GM11168 (cell line): ENCODE measurements at regions not wholly inside any gene's neighbourhood (a gene's known extent, or its start where the extent isn't known, plus 50 kb on each side); places are given as distances from the start of the nearest gene placed in this dataset.
"Not testable (repeated sequence)": the region's sequence is repeated elsewhere in the genome, so short reads cannot be mapped to it uniquely, and the experiment has no call there.

Source experiments
- in situ Hi-C: fragments of 300-500 bp; cut with MboI; formaldehyde crosslinking; loops from one replicate; pipeline ENCODE4 v1.12.0; 2022; ENCODE audit warnings: low sequenced_read_pairs; ENCODE audit not compliant: unreplicated experiment

- in situ Hi-C loops: loop anchor here (5.0 kb wide), 1 partner anchor 180 kb away; no protein-coding TSS in a partner anchor
Observed at GRCh38 chr2:8231902-8232301, 450.0 kb upstream of the ID2 start.

DNA sequence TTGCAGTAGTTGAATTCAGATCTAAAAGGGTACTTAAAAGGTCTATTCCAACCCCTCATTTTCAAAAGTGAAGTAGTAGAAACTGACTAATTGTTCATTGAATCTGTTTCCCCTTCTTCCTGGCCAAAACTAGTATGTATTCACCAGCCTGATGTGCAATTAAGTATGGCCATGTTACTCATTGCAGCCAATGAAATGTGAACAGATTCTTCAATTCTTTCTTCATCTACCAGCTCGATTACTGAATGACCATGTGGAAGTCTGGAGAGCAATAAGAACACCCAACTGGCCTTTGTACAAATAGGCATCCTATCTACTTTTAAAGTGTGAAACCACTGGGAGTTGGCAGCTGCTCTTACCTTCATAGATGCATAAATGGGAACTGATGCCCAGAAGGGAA, 449.0 kb upstream of the ID2 start:
- in situ Hi-C loops: loop anchor here (5.0 kb wide), 1 partner anchor 179 kb away; no protein-coding TSS in a partner anchor

GRCh38 chr2:8234253-8234652, 447.6 kb upstream of the ID2 start:
- in situ Hi-C loops: loop anchor here (5.0 kb wide), 1 partner anchor 178 kb away; no protein-coding TSS in a partner anchor

- in situ Hi-C loops: loop anchor here (5.0 kb wide), 1 partner anchor 177 kb away; no protein-coding TSS in a partner anchor
Observed at GRCh38 chr2:8234757-8235374, 447.0 kb upstream of the ID2 start.

DNA sequence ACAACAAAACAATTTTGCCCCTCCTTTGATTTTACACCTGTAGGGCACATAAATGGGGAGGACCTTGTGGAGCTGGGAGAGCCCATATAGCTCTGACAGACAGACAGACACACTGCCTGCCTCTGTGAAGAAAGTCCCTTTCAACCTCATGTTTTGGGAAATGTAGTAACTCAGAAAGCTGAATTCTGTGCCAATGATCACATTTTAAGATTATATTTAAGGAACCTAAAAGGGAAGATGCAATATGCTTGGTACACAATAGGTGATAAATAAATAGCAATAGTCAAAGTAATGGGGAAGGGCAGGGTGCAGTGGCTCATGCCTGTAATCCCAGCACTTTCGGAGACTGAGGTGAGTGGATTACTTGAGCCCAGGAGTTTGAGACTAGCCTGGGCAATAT, 446.4 kb upstream of the ID2 start:
- in situ Hi-C loops: no loop called here

- in situ Hi-C loops: no loop called here
Observed at GRCh38 chr2:8236391-8236790, 445.5 kb upstream of the ID2 start.

- in situ Hi-C loops: no loop called here
Observed at GRCh38 chr2:8238521-8239230, 443.2 kb upstream of the ID2 start.

DNA sequence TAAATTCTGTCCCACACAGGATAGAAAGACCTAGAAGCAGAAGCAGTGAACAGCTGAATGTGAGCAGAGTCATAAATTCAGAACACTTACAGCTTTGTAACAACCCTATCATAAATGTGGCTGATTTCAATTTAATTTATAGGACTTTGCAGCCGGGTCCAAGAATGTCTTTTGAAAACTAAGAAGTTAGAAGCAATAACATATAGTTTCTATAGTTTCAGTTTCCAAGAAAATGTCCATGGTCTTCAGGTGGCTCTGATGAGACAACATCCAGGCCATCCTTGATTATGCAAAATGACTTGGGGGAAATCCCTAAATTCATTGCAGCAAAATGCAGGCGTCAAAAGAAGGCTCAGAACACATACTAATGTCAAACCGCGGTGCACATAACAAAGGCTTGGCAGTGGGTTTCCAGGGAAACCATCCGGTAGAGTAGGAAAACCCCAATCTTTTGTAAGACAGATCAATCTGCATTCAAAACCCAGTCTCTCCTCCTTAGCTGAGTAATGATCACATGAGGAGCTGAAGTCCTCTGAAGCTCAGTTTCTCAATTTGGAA, 442.2 kb upstream of the ID2 start:
- in situ Hi-C loops: no loop called here

- in situ Hi-C loops: no loop called here
Observed at GRCh38 chr2:8241317-8241716, 440.5 kb upstream of the ID2 start.

GRCh38 chr2:8242739-8243138, 439.1 kb upstream of the ID2 start:
- in situ Hi-C loops: no loop called here

- in situ Hi-C loops: no loop called here
Observed at GRCh38 chr2:8243748-8244400, 438.0 kb upstream of the ID2 start.

- in situ Hi-C loops: no loop called here
Observed at GRCh38 chr2:8244639-8245038, 437.2 kb upstream of the ID2 start.

DNA sequence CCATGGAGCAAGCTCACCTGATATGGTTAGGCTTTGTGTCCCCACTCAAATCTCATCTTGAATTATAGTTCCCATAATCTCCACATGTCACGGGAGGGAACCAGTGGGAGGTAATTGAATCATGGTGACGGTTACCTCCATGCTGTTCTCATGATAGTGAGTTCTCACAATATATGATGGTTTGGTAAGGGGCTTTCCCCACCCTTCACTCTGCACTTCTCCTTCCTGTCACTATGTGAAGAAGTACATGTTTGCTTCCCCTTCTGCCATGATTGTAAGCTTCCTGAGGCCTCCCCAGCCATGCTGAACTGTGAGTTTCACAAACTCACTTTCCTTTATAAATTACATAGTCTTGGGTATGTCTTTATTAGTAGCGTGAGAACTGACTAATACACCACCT, 435.7 kb upstream of the ID2 start:
- in situ Hi-C loops: no loop called here

DNA sequence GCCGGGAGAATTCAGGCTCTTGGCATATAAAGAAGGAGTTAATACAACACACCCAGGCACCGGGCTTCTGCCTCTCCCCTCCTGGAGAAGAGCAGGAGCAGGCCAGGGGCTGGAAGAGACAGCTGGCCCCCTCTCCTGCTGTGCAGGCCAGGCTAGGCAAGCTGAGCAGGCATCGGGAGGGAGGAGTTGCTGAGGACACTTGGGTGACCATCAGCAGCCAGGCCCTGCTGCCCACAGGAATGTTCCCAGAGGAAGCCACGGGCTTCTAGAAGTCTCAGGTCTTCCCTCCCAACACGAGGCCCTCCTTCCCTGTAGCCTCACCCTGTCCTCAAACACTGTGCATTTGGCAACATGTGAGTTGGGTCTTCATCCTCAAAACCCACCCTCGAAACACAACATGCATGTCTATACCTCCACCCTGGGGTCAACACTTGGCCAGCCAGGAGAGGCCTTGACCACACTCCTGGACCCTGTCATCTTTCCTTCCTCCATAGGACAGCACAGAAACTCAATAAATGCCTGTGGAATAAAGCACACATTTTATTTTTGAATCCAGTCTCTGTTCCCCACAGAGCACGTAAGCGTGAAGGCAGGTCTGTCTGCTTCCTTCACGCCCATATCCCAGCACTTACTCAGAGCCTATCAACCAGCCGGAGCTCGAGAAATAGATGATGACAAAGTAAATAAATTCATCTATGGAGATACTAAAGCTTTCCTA, 433.8 kb upstream of the ID2 start:
- in situ Hi-C loops: no loop called here

DNA sequence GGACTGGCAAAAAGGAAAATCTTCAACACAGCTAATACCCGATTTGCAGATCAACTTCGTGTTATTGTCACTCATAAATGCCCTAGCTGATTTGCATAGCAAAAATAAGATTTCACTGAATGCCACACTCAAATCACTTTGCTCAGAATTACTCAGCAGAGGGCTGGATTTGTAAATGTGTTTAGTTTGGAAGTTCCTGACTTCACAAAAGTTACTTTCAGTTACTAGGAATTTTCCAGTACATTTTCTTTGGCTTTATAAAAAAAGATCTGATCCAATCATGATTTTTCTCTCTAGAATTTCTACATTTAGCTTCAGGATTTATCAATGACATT, 433.3 kb upstream of the ID2 start:
- in situ Hi-C loops: no loop called here

GRCh38 chr2:8249141-8249540, 432.7 kb upstream of the ID2 start:
- in situ Hi-C loops: no loop called here

GRCh38 chr2:8249769-8250168, 432.1 kb upstream of the ID2 start:
- in situ Hi-C loops: no loop called here

DNA sequence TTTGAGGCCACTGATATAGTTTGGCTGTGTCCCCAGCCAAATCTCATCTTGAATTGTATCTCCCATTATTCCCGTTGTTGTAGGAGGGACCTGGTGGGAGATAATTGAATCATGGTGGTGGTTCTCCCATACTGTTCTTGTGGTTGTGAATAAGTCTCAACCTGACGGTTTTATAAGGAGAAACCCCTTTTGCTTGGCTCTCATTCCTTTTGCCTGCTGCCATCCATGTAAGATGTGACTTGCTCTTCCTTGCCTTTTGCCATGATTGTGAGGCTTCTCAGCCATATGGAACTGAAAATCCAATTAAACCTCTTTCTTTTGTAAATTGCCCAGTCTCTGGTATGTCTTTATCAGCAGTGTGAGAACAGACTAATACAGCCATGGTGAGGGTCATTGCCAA, 431.6 kb upstream of the ID2 start:
- in situ Hi-C loops: not testable (repeated sequence)

DNA sequence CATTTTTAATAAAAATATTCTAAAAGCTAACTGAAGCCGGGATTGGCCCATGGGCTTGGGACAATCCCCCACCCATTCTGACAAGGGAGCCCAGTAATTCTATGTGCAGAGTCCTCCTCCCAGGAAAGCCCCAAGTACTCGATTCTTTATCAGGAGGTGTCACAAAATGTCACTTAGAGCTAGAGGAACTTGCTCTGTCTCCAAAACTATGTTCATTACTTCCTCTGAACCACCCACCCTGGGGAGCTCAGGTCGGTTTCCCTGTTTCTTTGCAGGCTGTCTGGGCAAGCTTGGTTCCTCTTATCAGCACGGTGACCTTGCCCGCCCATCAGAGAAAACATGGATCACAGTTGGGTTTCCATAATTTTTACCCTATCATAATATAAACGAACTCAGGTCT, 430.6 kb upstream of the ID2 start:
- in situ Hi-C loops: no loop called here

- in situ Hi-C loops: no loop called here
Observed at GRCh38 chr2:8251856-8252255, 430.0 kb upstream of the ID2 start.
